K562 (cell line): ENCODE measurements at regions not wholly inside any gene's neighbourhood (a gene's known extent, or its start where the extent isn't known, plus 50 kb on each side); places are given as distances from the start of the nearest gene placed in this dataset.

Source experiments
- ATAC-seq: fragments of 200-7000 bp; cut with Tn5 transposase; 3 replicates; pipeline ENCODE4 v1.9.1; 2020; ENCODE audit warnings: moderate library complexity
- BruUV-seq: library from RNA; stranded (reverse); fragments of 400-500 nt; replicated peaks from 2 replicates; lab custom pipeline; 2021; lab: Mats Ljungman, UMichigan
- CTCF ChIA-PET: fragments of 300-600 bp; formaldehyde crosslinking; extraction: SDS; loops from one replicate; lab custom pipeline; 2021; ENCODE audit warnings: low intra/inter-chr PET ratio; lab: Yijun Ruan, JAX
- POLR2A ChIA-PET: fragments of 300-600, 350-650 bp; sonication (Branson Sonifier 250); formaldehyde crosslinking; extraction: SDS; loops from one replicate; lab custom pipeline; 2021; ENCODE audit warnings: antibody characterized with exemption, inconsistent platforms; lab: Yijun Ruan, JAX
- DNase-seq, 4 experiments: peaks; one replicate each; pipeline versions ENCODE4 v3.0.0 to v3.0.0-alpha.2; 2011 to 2018; ENCODE audit warnings: low spot score in 3 of 4, mixed read lengths in 3 of 4; ENCODE audit errors: extremely low read depth in 1 of 4
- FAIRE-seq: peaks from 2 replicates; lab custom pipeline; 2011; peaks lifted over from hg19 to GRCh38; lab: Jason Lieb, UNC
- H2AFZ ChIP-seq: 2 replicates; pipeline ENCODE4 v1.6.0; 2011; ENCODE audit warnings: low read depth, low read length, control low read depth, inconsistent platforms
- H3K27ac ChIP-seq: fragments of 200-600 bp; 3 replicates; pipeline ENCODE4 v1.8.0; 2011; ENCODE audit warnings: low read depth, mild to moderate bottlenecking, control low read depth, inconsistent platforms, low read length, moderate library complexity, mixed read lengths; ENCODE audit errors: extremely low read depth
- H3K27me3 ChIP-seq, 2 experiments: fragments of 300-600 bp in 1 of 2; 2 replicates in 1 of 2; 3 replicates in 1 of 2; pipeline versions ENCODE4 v1.6.0 to v1.8.0; 2011; ENCODE audit warnings: inconsistent platforms in 2 of 2, low read length in 2 of 2, mild to moderate bottlenecking in 1 of 2, mixed read lengths in 1 of 2, moderate library complexity in 1 of 2; ENCODE audit not compliant: control insufficient read depth in 2 of 2, insufficient read depth in 2 of 2
- H3K36me3 ChIP-seq: fragments of 300-600 bp; 3 replicates; pipeline ENCODE4 v1.8.0; 2011; ENCODE audit warnings: mild to moderate bottlenecking, low read length, inconsistent platforms; ENCODE audit not compliant: control insufficient read depth, insufficient read depth
- H3K4me1 ChIP-seq, 2 experiments: fragments of 200-600 bp in 1 of 2; replicated peaks in 1 of 2; 2 replicates in 1 of 2; 3 replicates in 1 of 2; pipeline versions ENCODE4 v1.5.1 to v1.8.0; 2011; ENCODE audit warnings: inconsistent platforms in 2 of 2, low read length in 2 of 2, mild to moderate bottlenecking in 1 of 2, mixed read lengths in 1 of 2, moderate library complexity in 1 of 2; ENCODE audit not compliant: control insufficient read depth in 2 of 2, insufficient read depth in 2 of 2
- H3K4me2 ChIP-seq: 2 replicates; pipeline ENCODE4 v1.6.1; 2011; ENCODE audit warnings: low read length, control low read depth, inconsistent platforms, mixed read lengths; ENCODE audit not compliant: insufficient read depth
- H3K4me3 ChIP-seq: fragments of 200-600 bp; sonication (generic), shearing (Covaris generic); 2 replicates; pipeline ENCODE4 v1.5.1; 2016; ENCODE audit warnings: control low read depth, inconsistent platforms
- H3K79me2 ChIP-seq: fragments of 200-600 bp; 3 replicates; pipeline ENCODE4 v1.8.0; 2011; ENCODE audit warnings: low read length, inconsistent platforms; ENCODE audit not compliant: control insufficient read depth, insufficient read depth
- H3K9ac ChIP-seq, 2 experiments: 2 replicates each; pipeline versions ENCODE4 v1.6.0 to v1.6.1; 2011; ENCODE audit warnings: low read depth in 2 of 2, low read length in 2 of 2, control low read depth in 1 of 2, inconsistent platforms in 1 of 2, mild to moderate bottlenecking in 1 of 2, mixed read lengths in 1 of 2; ENCODE audit not compliant: insufficient read depth in 1 of 2
- H3K9me1 ChIP-seq: one replicate; pipeline ENCODE4 v1.6.0; 2011; ENCODE audit warnings: inconsistent platforms, mild to moderate bottlenecking, low read length, moderate library complexity; ENCODE audit not compliant: control insufficient read depth, insufficient read depth
- H3K9me3 ChIP-seq: replicated peaks from 2 replicates; pipeline ENCODE4 v1.5.1; 2011; ENCODE audit warnings: low read depth, low read length, inconsistent platforms; ENCODE audit not compliant: control insufficient read depth, insufficient read depth
- H4K20me1 ChIP-seq: replicated peaks from 2 replicates; pipeline ENCODE4 v1.6.1; 2011; ENCODE audit warnings: low read length, inconsistent platforms, mixed read lengths; ENCODE audit not compliant: control insufficient read depth, insufficient read depth
- ARNT ChIP-seq, 2 experiments: fragments of 450-650 bp; IDR thresholded peaks; 2 replicates each; pipeline ENCODE4 v1.6.1; 2016; ENCODE audit warnings: mild to moderate bottlenecking in 1 of 2
- FOXK1 ChIP-seq: sonication (generic); formaldehyde crosslinking; IDR thresholded peaks from 2 replicates; pipeline ENCODE4 v1.8.0; 2022; ENCODE audit warnings: missing genetic modification reagents, mild to moderate bottlenecking, borderline replicate concordance
- GABPB2 ChIP-seq: fragments of 250-450 bp; sonication (Bioruptor Pico); conservative IDR thresholded peaks from 2 replicates; pipeline ENCODE4 v1.5.1; 2021; ENCODE audit warnings: mild to moderate bottlenecking
- MAZ ChIP-seq, 2 experiments: fragments of 450-650 bp in 1 of 2; sonication (generic) in 1 of 2; formaldehyde crosslinking; IDR thresholded peaks in 1 of 2; conservative IDR thresholded peaks in 1 of 2; 2 replicates each; pipeline versions ENCODE4 v1.4.0 to v1.5.0; 2020; ENCODE audit warnings: mild to moderate bottlenecking in 1 of 2, missing genetic modification reagents in 1 of 2
- RUNX1 ChIP-seq: sonication (generic); IDR thresholded peaks from 2 replicates; pipeline ENCODE4 v1.6.1; 2016; ENCODE audit warnings: antibody characterized with exemption, low read depth
- TOE1 ChIP-seq, 2 experiments: fragments of 450-650 bp in 1 of 2; sonication (generic) in 1 of 2; formaldehyde crosslinking in 1 of 2; IDR thresholded peaks; 2 replicates each; pipeline versions ENCODE4 v1.7.1 to v1.8.0; 2016 to 2022; ENCODE audit warnings: borderline replicate concordance in 2 of 2, mild to moderate bottlenecking in 2 of 2, antibody characterized with exemption in 1 of 2, inconsistent platforms in 1 of 2, low read depth in 1 of 2, missing genetic modification reagents in 1 of 2, moderate library complexity in 1 of 2
- TRIM25 ChIP-seq: fragments of 450-650 bp; IDR thresholded peaks from 2 replicates; pipeline ENCODE4 v1.7.0; 2016; ENCODE audit warnings: borderline replicate concordance
- ZBTB7A ChIP-seq: IDR thresholded peaks from 2 replicates; pipeline ENCODE4 v1.6.1; 2011; ENCODE audit warnings: low read depth, mild to moderate bottlenecking, low read length, moderate library complexity, borderline replicate concordance; ENCODE audit not compliant: control insufficient read depth
- WGBS: fragments of 100-300 bp; shearing (Covaris generic); methylation state at CpG from one replicate; pipeline ENCODE4 v1.1.6; 2016; ENCODE audit warnings: low coverage, mixed read lengths; ENCODE audit not compliant: insufficient coverage; ENCODE audit errors: missing lambda C conversion rate; 5-methylcytosine and 5-hydroxymethylcytosine counted together
- in situ Hi-C: fragments of 300-500 bp; cut with MboI; formaldehyde crosslinking; loops from 4 replicates; pipeline ENCODE4 v1.15.0; 2018; ENCODE audit warnings: inconsistent platforms, mixed read lengths
- intact Hi-C: fragments of 100-400 bp; cut with micrococcal nuclease; formaldehyde crosslinking; loops from 2 replicates; pipeline ENCODE4 v1.14.2; 2022
- TF ChIP-seq, protein P1 (sequence below): fragments of 200-800 bp; sonication (Bioruptor generic); IDR thresholded peaks from 2 replicates; pipeline ENCODE4 v1.6.1; 2016; ENCODE audit warnings: missing genetic modification characterization, missing compliant biosample characterization
- TF ChIP-seq, protein P2 (sequence below): fragments of 450-650 bp; IDR thresholded peaks from 2 replicates; pipeline ENCODE4 v1.6.1; 2017; ENCODE audit warnings: antibody characterized with exemption

DNA sequence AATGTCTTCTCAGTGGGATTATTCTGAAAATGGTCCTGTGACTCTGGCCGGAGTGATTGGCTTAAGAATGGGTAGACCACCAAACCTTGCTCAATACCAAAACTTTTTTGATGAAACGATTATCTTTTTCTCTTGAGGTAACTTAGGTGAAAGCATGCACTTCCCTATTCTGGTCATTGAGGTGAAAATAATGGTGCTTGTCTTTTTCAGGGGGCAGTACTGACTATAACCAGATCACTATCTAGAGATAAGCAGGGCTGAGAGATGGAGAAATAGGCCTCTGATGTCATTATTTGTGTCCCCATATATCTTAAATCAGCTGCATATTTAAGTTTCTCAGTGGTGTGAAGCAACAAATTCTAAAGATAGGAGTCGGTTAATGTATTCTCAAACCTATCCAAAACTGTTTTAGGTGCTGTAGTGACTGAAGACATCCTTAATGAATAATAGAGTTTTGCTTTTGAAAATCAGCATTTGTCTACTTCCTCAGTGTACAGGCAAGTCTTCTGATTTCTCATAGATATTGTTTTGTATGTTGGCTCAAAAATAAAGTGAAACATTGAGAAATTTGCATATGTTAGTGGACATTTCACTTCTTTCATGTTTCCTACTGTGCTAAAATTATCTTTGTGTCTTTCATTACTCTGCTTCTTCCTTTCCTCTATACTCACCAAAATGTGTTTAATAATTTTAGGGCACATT, 735.3 kb upstream of the ADGRL4 start:
- no peak overlapping the region for H3K4me3 ChIP-seq
- FAIRE-seq (no peak), DNase-seq (no peak), ATAC-seq (no peak)
- H4K20me1 ChIP-seq, result no peaks in the 10 kb centered on the region
- no peaks in the 10 kb centered on the region for H3K27me3 ChIP-seq
- intact Hi-C loops, result no loop called here
- BruUV-seq, result no TSS peak
- H2AFZ ChIP-seq, result no peak overlapping the region
- H3K9me3 ChIP-seq, result no peaks in the 10 kb centered on the region
- ChIA-PET POLR2A (no interaction called here), CTCF (no interaction called here)
- in situ Hi-C loops, result no loop called here
- WGBS, result 5% methylated on average over 3 of the region's 3 CpGs
- H3K27ac ChIP-seq, result no peak overlapping the region
- no peaks in the 10 kb centered on the region for H3K9me1 ChIP-seq
- no peaks in the 10 kb centered on the region for H3K4me1 ChIP-seq
- no peak overlapping the region for H3K4me2 ChIP-seq
- no peaks in the 10 kb centered on the region for H3K79me2 ChIP-seq
- H3K9ac ChIP-seq, result no peak overlapping the region
- H3K36me3 ChIP-seq, result no peaks in the 10 kb centered on the region
- TF ChIP-seq ZBTB7A (no peak), MAZ (CRISPR knock-in tag; conservative IDR thresholded peaks at IDR 0.05 in 1 of 2, IDR thresholded peaks at IDR 0.05 in 1 of 2) (no peak), FOXK1 (no peak), ARNT (IDR thresholded peaks at IDR 0.05) (no peak), TOE1 (IDR thresholded peaks at IDR 0.05; ENCODE audit: borderline replicate concordance) (no peak), TOE1 (CRISPR knock-in tag; IDR thresholded peaks at IDR 0.05; ENCODE audit: borderline replicate concordance, low read depth) (no peak), RUNX1 (no peak), TRIM25 (no peak), GABPB2 (CRISPR knock-in tag) (no peak)
- TF ChIP-seq, protein P1, sequence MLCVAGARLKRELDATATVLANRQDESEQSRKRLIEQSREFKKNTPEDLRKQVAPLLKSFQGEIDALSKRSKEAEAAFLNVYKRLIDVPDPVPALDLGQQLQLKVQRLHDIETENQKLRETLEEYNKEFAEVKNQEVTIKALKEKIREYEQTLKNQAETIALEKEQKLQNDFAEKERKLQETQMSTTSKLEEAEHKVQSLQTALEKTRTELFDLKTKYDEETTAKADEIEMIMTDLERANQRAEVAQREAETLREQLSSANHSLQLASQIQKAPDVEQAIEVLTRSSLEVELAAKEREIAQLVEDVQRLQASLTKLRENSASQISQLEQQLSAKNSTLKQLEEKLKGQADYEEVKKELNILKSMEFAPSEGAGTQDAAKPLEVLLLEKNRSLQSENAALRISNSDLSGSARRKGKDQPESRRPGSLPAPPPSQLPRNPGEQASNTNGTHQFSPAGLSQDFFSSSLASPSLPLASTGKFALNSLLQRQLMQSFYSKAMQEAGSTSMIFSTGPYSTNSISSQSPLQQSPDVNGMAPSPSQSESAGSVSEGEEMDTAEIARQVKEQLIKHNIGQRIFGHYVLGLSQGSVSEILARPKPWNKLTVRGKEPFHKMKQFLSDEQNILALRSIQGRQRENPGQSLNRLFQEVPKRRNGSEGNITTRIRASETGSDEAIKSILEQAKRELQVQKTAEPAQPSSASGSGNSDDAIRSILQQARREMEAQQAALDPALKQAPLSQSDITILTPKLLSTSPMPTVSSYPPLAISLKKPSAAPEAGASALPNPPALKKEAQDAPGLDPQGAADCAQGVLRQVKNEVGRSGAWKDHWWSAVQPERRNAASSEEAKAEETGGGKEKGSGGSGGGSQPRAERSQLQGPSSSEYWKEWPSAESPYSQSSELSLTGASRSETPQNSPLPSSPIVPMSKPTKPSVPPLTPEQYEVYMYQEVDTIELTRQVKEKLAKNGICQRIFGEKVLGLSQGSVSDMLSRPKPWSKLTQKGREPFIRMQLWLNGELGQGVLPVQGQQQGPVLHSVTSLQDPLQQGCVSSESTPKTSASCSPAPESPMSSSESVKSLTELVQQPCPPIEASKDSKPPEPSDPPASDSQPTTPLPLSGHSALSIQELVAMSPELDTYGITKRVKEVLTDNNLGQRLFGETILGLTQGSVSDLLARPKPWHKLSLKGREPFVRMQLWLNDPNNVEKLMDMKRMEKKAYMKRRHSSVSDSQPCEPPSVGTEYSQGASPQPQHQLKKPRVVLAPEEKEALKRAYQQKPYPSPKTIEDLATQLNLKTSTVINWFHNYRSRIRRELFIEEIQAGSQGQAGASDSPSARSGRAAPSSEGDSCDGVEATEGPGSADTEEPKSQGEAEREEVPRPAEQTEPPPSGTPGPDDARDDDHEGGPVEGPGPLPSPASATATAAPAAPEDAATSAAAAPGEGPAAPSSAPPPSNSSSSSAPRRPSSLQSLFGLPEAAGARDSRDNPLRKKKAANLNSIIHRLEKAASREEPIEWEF (CRISPR knock-in tag), result no peak
- TF ChIP-seq, protein P2, sequence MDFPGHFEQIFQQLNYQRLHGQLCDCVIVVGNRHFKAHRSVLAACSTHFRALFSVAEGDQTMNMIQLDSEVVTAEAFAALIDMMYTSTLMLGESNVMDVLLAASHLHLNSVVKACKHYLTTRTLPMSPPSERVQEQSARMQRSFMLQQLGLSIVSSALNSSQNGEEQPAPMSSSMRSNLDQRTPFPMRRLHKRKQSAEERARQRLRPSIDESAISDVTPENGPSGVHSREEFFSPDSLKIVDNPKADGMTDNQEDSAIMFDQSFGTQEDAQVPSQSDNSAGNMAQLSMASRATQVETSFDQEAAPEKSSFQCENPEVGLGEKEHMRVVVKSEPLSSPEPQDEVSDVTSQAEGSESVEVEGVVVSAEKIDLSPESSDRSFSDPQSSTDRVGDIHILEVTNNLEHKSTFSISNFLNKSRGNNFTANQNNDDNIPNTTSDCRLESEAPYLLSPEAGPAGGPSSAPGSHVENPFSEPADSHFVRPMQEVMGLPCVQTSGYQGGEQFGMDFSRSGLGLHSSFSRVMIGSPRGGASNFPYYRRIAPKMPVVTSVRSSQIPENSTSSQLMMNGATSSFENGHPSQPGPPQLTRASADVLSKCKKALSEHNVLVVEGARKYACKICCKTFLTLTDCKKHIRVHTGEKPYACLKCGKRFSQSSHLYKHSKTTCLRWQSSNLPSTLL, result no peak
